MG63 (cell line): ENCODE measurements at regions not wholly inside any gene's neighbourhood (a gene's known extent, or its start where the extent isn't known, plus 50 kb on each side); places are given as distances from the start of the nearest gene placed in this dataset.
A peak's percentile ranks its signal among the peaks of the same experiment; 100 is the strongest.
"Not testable (repeated sequence)": the region's sequence is repeated elsewhere in the genome, so short reads cannot be mapped to it uniquely, and the experiment has no call there.

Experiments used
- DNase-seq: peaks from one replicate; pipeline ENCODE4 v3.0.0-alpha.2; 2020
- H3K27me3 ChIP-seq: fragments of 250-450 bp; sonication (Bioruptor Pico); 2 replicates; pipeline ENCODE4 v1.5.1; 2020; ENCODE audit warnings: mild to moderate bottlenecking, moderate library complexity
- H3K36me3 ChIP-seq: fragments of 250-450 bp; sonication (Bioruptor Pico); 2 replicates; pipeline ENCODE4 v1.5.1; 2020; ENCODE audit warnings: mild to moderate bottlenecking, moderate library complexity
- H3K4me3 ChIP-seq: fragments of 250-450 bp; sonication (Bioruptor Pico); 2 replicates; pipeline ENCODE4 v1.5.1; 2020; ENCODE audit warnings: mild to moderate bottlenecking, moderate library complexity
- H3K9me3 ChIP-seq: fragments of 250-450 bp; sonication (Bioruptor Pico); 2 replicates; pipeline ENCODE4 v1.5.1; 2020; ENCODE audit warnings: mild to moderate bottlenecking, moderate library complexity

DNA sequence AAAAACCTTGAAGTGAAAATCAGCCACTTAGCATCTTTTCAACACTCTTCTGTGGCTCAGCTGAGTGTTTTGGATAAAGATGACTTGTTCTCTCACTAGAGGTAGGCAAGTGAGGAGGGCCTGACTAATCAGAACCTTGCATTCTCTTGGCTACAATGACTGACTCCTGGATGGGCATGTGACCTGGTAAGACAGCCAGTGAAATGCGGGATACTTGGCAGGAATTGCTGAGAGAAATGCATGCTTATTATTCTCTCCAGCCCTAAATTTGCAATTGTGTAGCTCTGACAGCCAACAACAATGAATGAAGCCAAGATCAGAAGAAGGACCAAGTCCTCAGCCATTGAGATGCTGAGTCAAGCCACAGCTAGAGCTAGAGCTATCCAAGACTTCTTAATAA, 490.5 kb upstream of the ZNF608 start:
- peak; percentile 19 for DNase-seq
- no peaks in the 10 kb centered on the region for H3K9me3 ChIP-seq
- no peaks in the 10 kb centered on the region for H3K36me3 ChIP-seq
- no peak overlapping the region for H3K4me3 ChIP-seq
- no peaks in the 10 kb centered on the region for H3K27me3 ChIP-seq

DNA sequence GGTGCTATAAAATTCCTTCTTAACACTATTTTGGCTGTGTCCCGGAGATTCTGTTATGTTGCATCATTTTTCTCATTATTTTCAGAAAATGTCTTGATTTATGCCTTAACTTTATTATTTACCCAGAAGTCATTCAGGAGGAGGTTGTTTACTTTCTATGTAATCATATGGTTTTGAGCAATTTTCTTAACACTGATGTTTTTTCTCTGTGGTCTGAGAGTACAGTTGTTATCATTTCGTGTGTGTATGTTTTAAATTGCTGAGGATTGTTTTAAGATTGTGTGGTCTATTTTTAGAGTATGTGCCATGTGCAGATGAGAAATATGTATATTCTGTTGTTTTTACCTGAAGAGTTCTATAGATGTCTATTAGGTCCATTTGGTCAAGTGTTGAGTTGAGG, 498.1 kb upstream of the ZNF608 start:
- no peak for DNase-seq

DNA sequence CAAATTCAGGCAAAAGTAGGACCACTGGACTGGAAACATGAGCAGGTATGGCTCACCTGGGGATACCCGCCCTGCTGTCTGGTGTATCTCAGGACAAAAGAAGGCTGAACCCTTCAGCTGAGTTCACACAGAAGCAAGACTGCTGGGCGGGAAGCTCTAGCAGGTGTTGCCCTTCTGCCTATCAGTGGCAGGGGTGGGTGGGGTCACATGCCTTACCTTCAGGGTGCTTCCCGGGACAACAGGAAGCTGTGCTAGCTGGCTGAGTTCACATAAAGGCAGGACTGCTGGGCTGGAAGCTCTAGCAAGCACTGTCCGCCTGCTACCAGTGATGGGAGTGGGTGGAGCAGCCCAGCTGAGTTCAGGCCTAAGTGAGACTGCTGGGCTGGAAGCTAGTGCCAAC, 498.8 kb upstream of the ZNF608 start:
- no peaks in the 10 kb centered on the region for H3K36me3 ChIP-seq
- H3K27me3 ChIP-seq: no peaks in the 10 kb centered on the region
- no peaks in the 10 kb centered on the region for H3K9me3 ChIP-seq
- DNase-seq: no peak
- no peak overlapping the region for H3K4me3 ChIP-seq

More for the DNA sequence above, 498.1 kb upstream of the ZNF608 start:
- Histone ChIP-seq H3K36me3 (no peaks in the 10 kb centered on the region), H3K9me3 (no peaks in the 10 kb centered on the region), H3K27me3 (no peaks in the 10 kb centered on the region), H3K4me3 (no peak overlapping the region)

DNA sequence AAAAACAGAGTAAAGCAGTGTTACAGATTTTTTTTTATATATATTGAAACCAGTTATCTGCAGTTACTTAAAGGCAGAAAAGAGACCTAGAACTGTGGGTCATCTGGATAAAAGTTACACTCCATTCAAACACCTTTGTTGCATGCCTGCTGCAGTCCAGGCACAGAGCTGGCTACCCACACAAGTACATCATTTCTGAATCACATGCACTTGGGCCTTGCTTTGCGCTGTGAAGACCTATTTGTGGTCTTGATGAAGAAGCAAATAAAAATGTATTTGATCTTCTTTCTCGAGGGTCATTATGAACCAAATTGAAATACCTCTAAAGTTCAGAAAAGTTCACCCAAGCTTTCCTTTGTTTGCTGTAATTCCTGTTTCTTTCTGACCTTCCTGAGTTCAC, 503.0 kb upstream of the ZNF608 start:
- H3K36me3 ChIP-seq: no peaks in the 10 kb centered on the region
- H3K4me3 ChIP-seq: no peak overlapping the region
- peaks cover 13% of the 10 kb centered on the region for H3K9me3 ChIP-seq
- DNase-seq: no peak
- H3K27me3 ChIP-seq: no peaks in the 10 kb centered on the region

DNA sequence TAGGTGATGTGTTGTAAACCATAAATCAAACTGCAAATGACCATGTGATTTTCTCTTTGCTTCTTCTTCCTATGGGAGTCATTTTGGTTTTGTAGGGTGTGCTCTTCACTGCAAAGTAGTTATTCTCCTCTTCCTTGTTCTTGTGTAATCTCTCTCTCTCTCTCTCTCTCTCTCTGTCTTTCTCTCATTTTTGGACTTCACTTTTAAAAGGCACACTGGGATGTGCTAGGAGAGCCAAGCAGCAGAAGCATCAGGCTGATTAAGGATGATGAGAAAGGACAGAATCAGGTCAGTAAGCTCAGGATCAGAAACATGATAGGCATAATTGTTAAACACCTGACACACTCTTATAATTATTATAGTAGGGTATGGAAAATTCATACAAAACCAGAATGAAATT, 505.3 kb upstream of the ZNF608 start:
- H3K4me3 ChIP-seq: no peak overlapping the region
- no peaks in the 10 kb centered on the region for H3K36me3 ChIP-seq
- peaks cover 16% of the 10 kb centered on the region for H3K9me3 ChIP-seq
- H3K27me3 ChIP-seq: no peaks in the 10 kb centered on the region
- no peak for DNase-seq

DNA sequence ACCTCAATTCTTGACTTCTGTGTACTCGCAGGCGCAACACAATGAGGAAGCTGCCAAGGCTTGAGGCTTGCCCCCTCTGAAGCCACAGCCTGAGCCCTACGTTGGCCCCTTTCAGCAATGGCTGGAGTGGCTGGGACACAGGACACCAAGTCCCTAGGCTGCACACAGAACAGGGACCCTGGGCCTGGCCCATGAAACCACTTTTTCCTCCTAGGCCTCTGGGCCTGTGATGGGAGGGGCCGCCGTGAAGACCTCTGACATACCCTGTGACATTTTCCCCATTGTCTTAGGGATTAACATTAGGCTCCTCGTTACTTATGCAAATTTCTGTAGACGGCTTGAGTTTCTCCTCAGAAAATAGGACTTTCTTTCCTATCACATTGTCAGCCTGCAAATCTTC, 507.2 kb upstream of the ZNF608 start:
- H3K9me3 ChIP-seq: peaks cover 16% of the 10 kb centered on the region
- H3K36me3 ChIP-seq, H3K4me3 ChIP-seq, H3K27me3 ChIP-seq, DNase-seq: not testable (repeated sequence)

DNA sequence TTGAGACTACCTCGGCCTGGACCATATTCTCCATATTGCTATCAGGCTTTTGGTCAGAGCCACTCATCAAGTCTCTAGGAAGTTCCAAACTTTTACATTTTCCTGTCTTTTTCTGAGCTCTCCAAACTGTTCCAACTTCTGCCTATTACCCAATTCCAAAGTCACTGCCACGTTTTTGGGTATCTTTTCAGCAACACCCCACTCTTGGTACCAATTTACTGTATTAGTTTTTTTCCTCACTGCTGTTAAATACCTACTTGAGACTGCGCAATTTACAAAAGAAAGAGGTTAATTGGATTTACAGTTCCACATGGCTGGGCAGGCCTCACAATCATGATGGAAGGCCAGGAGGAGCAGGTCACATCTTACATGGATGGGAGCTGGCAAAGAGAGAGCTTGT, 507.8 kb upstream of the ZNF608 start:
- Histone ChIP-seq H3K27me3 (no peaks in the 10 kb centered on the region), H3K36me3 (no peaks in the 10 kb centered on the region), H3K4me3 (no peak overlapping the region), H3K9me3 (peaks cover 16% of the 10 kb centered on the region)
- DNase-seq: no peak

DNA sequence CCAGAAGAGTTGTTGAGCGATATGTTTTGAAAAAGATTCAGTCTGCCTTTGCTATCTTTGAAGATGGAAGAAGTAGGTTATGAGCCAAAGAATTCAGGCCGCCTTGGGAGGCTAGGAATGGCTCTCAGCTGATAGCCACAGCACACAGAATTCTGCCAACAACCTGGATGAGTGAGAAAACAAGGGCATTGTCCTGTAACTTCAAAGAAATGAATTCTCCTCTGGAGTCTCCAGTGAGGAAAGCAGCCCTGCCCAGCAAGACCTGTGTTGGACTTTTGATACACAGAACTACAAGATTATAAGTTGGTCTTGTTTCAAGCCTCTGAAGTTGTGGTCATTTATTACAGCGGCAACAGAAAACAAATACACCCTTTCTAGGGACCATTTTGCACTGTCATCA, 509.9 kb upstream of the ZNF608 start:
- Histone ChIP-seq H3K9me3 (peaks cover 16% of the 10 kb centered on the region), H3K36me3 (no peaks in the 10 kb centered on the region), H3K4me3 (no peak overlapping the region), H3K27me3 (no peaks in the 10 kb centered on the region)
- DNase-seq: no peak

DNA sequence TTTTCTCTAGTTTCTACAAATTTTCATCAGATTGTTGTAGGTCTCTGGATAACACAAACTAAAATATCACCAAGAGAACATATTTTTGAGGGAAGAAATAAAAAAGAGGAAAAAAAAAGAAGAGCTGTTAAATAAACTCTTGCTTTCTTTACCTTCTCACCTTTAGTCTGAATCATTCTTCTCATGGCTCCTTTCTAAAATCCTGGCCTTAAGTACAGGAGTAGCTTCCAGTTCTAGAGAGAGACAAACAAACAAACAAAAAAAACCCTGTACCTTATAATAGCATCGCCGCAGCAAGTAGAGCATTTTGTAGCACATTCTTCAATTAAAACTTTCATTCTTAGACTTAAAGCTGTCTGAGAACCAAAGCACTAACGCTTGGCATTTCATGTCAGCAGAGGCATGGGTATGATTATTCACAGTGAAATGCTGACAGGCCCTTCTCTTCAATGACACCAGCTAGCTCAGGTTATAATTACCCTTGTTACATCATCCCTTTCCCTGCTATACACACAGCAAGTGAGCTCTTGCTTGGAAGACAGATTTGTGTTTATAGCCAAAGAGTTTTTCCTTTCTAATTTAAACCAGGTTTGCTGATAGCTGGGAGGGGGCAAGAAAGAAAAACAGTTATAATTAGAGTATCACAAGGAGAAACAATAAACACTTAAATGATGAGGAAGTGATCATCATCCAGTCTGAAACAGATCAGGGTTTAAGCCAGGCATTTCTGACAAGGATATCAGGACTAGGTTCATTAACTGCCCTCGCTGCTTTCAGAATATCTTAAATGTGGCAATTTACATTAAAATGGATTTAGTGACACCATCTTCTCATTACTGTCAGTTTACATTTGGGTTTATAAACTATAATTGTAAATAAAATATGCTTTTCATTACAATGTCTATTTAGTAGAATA, 510.9 kb upstream of the ZNF608 start:
- H3K4me3 ChIP-seq: no peak overlapping the region
- no peak for DNase-seq
- H3K36me3 ChIP-seq: no peaks in the 10 kb centered on the region
- peaks cover 16% of the 10 kb centered on the region for H3K9me3 ChIP-seq
- H3K27me3 ChIP-seq: no peaks in the 10 kb centered on the region

DNA sequence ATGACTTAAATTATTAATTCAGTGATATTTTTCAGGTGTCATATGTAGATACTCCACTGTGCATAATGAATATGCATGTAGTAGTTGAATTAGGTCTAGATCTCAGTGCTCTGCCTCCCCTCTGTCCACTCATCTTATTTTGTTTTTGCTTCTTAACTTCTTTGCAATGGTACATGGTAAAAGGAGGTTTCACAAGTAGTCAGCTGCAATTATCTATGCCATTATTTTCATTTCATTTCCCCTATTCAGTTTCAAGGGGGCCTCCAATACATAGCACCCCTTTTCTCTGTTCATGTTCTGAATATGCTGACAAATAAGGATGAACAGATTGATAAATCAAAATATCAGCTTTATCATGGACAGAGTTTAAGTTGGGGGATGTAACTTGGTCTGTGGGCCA, 511.6 kb upstream of the ZNF608 start:
- H3K36me3 ChIP-seq: no peaks in the 10 kb centered on the region
- H3K4me3 ChIP-seq: no peak overlapping the region
- DNase-seq: no peak
- no peaks in the 10 kb centered on the region for H3K27me3 ChIP-seq
- peaks cover 14% of the 10 kb centered on the region for H3K9me3 ChIP-seq

DNA sequence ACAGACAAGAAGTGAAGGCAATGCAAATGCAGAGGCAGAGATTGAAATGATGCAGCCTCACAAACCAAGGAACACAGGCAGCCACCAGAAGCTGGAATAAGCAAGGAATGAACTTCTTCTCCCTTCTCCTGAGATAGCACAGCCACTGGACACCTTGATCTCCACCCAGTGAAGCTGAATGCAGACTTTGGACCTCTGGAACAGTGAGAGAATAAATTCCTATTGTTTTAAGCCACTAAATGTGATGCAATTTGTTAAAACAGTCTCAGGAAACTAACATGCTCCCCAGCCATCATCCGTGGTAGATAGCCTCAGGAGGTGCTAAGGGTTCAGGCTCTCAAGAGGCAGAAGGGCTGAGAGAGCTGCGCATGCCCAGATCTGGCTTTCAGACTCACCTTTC, 512.2 kb upstream of the ZNF608 start:
- DNase-seq: no peak
- Histone ChIP-seq H3K9me3 (peaks cover 11% of the 10 kb centered on the region), H3K4me3 (no peak overlapping the region), H3K27me3 (no peaks in the 10 kb centered on the region), H3K36me3 (no peaks in the 10 kb centered on the region)

DNA sequence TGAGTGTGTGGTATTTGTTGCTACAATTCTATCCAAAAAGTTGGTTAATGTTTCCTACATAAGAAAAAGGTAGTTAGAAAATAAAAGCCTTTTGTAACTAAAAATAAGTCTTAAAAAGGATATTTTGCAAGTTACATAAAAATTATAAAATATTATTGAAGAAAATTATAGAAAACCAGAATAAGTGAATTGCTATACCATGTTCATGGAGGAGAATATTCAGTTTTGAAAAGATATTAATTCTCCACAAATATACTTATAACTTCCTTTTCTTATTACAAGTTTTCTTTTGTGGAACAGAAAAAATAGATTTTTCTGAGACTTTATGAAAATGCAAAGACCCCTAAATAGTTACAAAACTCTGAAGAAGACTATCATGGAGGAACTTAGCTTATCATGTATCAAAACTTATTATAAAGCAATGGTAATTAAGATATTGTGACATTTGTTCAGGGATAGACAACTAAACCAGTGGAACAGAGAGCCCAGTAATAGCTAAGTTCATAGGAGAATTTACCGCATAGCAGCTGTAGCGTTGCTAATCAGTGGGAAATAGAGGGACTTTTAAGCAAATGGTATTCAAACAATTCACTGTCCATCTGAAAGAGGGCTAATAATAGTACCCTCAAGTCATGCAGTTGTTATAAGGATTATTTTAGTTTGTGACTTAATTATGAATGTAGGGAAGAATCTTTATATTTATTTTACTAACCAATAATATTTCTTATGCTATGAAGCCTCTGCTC, 515.2 kb upstream of the ZNF608 start:
- Histone ChIP-seq H3K4me3 (no peak overlapping the region), H3K36me3 (no peaks in the 10 kb centered on the region), H3K9me3 (no peaks in the 10 kb centered on the region), H3K27me3 (no peaks in the 10 kb centered on the region)
- DNase-seq: no peak

DNA sequence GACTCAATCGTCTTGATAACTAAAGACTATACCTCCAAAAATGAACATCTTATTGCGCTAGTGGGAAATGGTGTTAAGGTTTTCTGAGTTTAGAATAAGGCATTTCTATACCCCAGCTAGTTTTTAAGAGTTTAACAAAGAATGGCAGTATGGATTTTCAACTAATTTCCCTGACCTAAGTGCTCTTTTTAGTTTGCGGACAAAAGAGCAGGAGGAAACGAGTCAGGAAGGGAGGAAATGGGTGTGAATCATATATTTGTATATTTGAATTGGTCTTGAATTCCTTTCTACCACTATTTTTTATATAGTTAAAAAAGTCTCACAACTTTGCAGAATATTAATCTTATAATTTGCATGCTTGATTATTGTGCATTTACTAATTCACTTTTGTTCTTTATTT, 516.3 kb upstream of the ZNF608 start:
- Histone ChIP-seq H3K27me3 (no peaks in the 10 kb centered on the region), H3K4me3 (no peak overlapping the region), H3K9me3 (no peaks in the 10 kb centered on the region), H3K36me3 (no peaks in the 10 kb centered on the region)
- no peak for DNase-seq

DNA sequence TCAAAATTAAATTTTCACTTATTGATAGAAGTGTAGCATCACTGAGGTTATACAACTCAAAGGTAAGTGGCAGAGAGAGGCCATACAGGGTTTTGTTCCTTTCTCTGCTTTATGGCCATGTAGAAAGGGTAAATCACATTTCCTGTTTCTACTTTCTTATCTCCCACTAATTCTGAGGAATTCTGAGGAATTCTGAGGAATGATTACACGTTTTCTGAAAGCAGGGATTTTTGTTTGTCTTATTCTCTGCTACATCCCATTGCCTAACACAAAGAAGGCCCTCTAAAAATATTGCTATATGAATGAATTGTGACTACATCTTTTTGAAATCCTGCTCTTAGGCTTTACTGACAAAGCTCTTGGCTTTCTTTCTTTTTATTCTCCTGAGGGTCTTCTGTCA, 516.9 kb upstream of the ZNF608 start:
- no peaks in the 10 kb centered on the region for H3K9me3 ChIP-seq
- no peaks in the 10 kb centered on the region for H3K36me3 ChIP-seq
- H3K4me3 ChIP-seq: no peak overlapping the region
- H3K27me3 ChIP-seq: no peaks in the 10 kb centered on the region
- no peak for DNase-seq

DNA sequence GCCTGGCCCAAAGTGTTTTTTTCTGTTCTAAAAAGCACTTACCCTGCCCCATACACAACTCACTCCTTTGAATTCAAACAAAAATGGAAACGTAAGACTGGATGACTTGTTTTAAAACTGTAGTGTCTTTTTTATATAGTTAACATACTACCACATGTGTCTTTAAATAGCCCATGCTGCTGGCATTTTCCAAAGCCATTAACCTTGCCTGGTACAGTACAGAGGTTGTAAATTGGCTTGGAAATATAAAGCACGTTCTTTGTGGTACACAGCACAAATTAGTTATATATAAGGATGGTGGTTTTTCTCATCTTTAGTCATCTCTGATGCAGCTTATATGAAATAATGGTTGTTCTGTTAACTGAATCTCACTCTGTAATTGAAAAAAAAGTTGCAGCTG, 519.7 kb upstream of the ZNF608 start:
- Histone ChIP-seq H3K36me3 (no peaks in the 10 kb centered on the region), H3K27me3 (no peaks in the 10 kb centered on the region), H3K9me3 (no peaks in the 10 kb centered on the region), H3K4me3 (no peak overlapping the region)
- DNase-seq: no peak

DNA sequence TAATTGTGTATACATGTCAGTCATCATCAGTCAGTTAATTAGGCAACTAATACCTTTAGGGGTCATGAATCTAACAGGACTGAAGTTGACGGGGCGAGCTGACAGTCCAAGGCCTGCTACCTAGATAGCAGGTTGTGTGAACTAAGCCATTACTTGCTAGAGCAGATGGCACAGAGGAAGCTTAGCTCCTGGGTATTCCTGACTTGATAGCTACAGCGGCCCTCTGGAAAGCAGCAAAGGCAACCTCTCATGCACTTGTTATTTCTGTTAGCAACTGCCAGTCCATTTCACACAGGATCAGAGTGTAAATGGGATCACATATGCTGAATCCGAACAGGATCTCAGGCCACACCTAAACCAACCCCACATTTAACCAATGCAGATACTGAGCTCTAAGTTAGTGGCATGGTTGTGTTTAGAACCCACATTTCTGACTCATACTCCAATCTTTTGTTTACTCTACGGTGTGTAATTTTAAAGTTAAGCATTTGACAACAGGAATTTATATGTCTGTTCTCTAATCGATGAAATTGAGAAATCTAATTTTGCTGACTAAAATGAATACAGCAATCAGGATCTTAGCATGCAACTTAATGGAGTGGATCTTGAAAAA, 521.3 kb upstream of the ZNF608 start:
- Histone ChIP-seq H3K36me3 (no peaks in the 10 kb centered on the region), H3K9me3 (no peaks in the 10 kb centered on the region), H3K27me3 (no peaks in the 10 kb centered on the region), H3K4me3 (no peak overlapping the region)
- DNase-seq: no peak

DNA sequence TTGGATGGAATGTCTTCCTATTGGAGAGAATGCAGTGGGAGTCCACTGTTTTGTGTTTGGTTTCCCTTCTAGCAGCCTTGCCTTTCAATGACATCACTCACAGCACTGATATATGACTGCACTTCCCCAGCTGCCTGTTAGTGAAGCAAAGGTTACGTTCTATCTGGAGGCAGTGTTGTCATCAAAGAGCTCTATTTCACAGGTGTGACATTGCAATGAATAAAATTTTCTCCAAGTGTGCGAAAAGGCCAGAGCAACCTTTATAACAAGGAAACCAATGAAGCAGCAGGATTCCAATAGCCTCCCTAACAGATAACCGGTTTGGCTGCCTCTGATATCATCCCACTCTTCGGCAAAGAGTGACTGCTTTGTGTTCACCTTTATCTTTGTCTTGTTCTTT, 523.5 kb upstream of the ZNF608 start:
- Histone ChIP-seq H3K36me3 (no peaks in the 10 kb centered on the region), H3K9me3 (no peaks in the 10 kb centered on the region), H3K27me3 (no peaks in the 10 kb centered on the region), H3K4me3 (no peak overlapping the region)
- DNase-seq: no peak
